ENCODE measurements at regions not wholly inside any gene's neighbourhood (a gene's known extent, or its start where the extent isn't known, plus 50 kb on each side); places are given as distances from the start of the nearest gene placed in this dataset.
A peak's percentile ranks its signal among the peaks of the same experiment; 100 is the strongest.

- DNase-seq (ENCODE audit: low spot score) = no peak
- Mint-ChIP-seq H3K36me3 (ENCODE audit: low read depth) (no peaks in the 10 kb centered on the region), H3K4me3 (ENCODE audit: unreplicated experiment) (no peak overlapping the region), H3K27me3 (ENCODE audit: low read depth) (no peaks in the 10 kb centered on the region), H3K9me3 (ENCODE audit: low read depth) (no peaks in the 10 kb centered on the region), H3K4me1 (ENCODE audit: low read depth) (peaks cover 35% of the 10 kb centered on the region), H3K27ac (ENCODE audit: unreplicated experiment) (no peak overlapping the region)
- no peak for TF ChIP-seq CTCF (IDR thresholded peaks at IDR 0.05)
These were observed 188.3 kb downstream of the OGFRL1 start for GRCh38 chr6:71476872-71477271.

- no peak for TF ChIP-seq CTCF (IDR thresholded peaks at IDR 0.05)
- H3K4me3 Mint-ChIP-seq (ENCODE audit: unreplicated experiment) = no peak overlapping the region
- H3K9me3 Mint-ChIP-seq (ENCODE audit: low read depth) = no peaks in the 10 kb centered on the region
- H3K27me3 Mint-ChIP-seq (ENCODE audit: low read depth) = no peaks in the 10 kb centered on the region
- peaks cover 28% of the 10 kb centered on the region for H3K4me1 Mint-ChIP-seq (ENCODE audit: low read depth)
- H3K27ac Mint-ChIP-seq (ENCODE audit: unreplicated experiment) = peak overlapping the region; percentile 60
- no peaks in the 10 kb centered on the region for H3K36me3 Mint-ChIP-seq (ENCODE audit: low read depth)
- DNase-seq (ENCODE audit: low spot score) = no peak
These were observed 190.4 kb downstream of the OGFRL1 start for GRCh38 chr6:71478834-71479541.

- H3K4me3 Mint-ChIP-seq (ENCODE audit: unreplicated experiment) = no peak overlapping the region
- DNase-seq (ENCODE audit: low spot score) = no peak
- H3K27ac Mint-ChIP-seq (ENCODE audit: unreplicated experiment) = no peak overlapping the region
- H3K36me3 Mint-ChIP-seq (ENCODE audit: low read depth) = no peaks in the 10 kb centered on the region
- H3K4me1 Mint-ChIP-seq (ENCODE audit: low read depth) = peaks cover 26% of the 10 kb centered on the region
- no peaks in the 10 kb centered on the region for H3K27me3 Mint-ChIP-seq (ENCODE audit: low read depth)
- no peaks in the 10 kb centered on the region for H3K9me3 Mint-ChIP-seq (ENCODE audit: low read depth)
- TF ChIP-seq CTCF (IDR thresholded peaks at IDR 0.05) = no peak
These were observed 192.0 kb downstream of the OGFRL1 start for GRCh38 chr6:71480577-71480976.

GRCh38 chr6:71481011-71481410 lies 192.4 kb downstream of the OGFRL1 start:
- no peak overlapping the region for H3K27ac Mint-ChIP-seq (ENCODE audit: unreplicated experiment)
- H3K4me1 Mint-ChIP-seq (ENCODE audit: low read depth) = peaks cover 26% of the 10 kb centered on the region
- no peaks in the 10 kb centered on the region for H3K36me3 Mint-ChIP-seq (ENCODE audit: low read depth)
- H3K4me3 Mint-ChIP-seq (ENCODE audit: unreplicated experiment) = no peak overlapping the region
- no peaks in the 10 kb centered on the region for H3K9me3 Mint-ChIP-seq (ENCODE audit: low read depth)
- no peak for TF ChIP-seq CTCF (IDR thresholded peaks at IDR 0.05)
- no peak for DNase-seq (ENCODE audit: low spot score)
- H3K27me3 Mint-ChIP-seq (ENCODE audit: low read depth) = no peaks in the 10 kb centered on the region

- no peak for DNase-seq (ENCODE audit: low spot score)
- Mint-ChIP-seq H3K27ac (ENCODE audit: unreplicated experiment) (no peak overlapping the region), H3K27me3 (ENCODE audit: low read depth) (no peaks in the 10 kb centered on the region)
These were observed 193.2 kb downstream of the OGFRL1 start for GRCh38 chr6:71481801-71482200.

More at GRCh38 chr6:71481801-71482200, 193.2 kb downstream of the OGFRL1 start:
- no peak for TF ChIP-seq CTCF (IDR thresholded peaks at IDR 0.05)
- peaks cover 31% of the 10 kb centered on the region for H3K4me1 Mint-ChIP-seq (ENCODE audit: low read depth)
- no peak overlapping the region for H3K4me3 Mint-ChIP-seq (ENCODE audit: unreplicated experiment)
- no peaks in the 10 kb centered on the region for H3K36me3 Mint-ChIP-seq (ENCODE audit: low read depth)
- no peaks in the 10 kb centered on the region for H3K9me3 Mint-ChIP-seq (ENCODE audit: low read depth)

Measured in chondrocyte (in vitro differentiated cells).